Glomerular endothelial cell (primary cell): ENCODE measurements at regions not wholly inside any gene's neighbourhood (a gene's known extent, or its start where the extent isn't known, plus 50 kb on each side); places are given as distances from the start of the nearest gene placed in this dataset.
"Not testable (repeated sequence)": the region's sequence is repeated elsewhere in the genome, so short reads cannot be mapped to it uniquely, and the experiment has no call there.

Source experiments
- DNase-seq: peaks from one replicate; pipeline ENCODE4 v3.0.0-alpha.2; 2011; ENCODE audit warnings: low read depth, low spot score; ENCODE audit errors: extremely low read depth

DNA sequence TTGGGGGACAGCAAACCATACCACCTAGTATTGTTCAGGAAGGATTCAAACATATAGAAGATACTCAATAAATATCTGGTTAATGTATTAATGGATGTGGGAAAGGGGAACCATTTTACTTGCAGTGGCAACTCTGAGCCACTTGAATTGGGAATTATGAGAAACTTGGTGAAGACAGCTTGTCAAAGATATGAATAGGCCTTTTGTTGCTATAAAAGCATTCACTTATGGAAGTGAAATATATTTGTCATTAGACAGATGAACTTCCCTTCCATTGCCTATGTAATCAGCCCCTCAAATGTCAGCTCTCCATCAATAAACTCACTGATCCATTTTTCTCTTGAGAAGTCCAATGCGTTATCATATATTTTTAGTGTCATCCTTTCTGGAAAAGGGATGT lies 56.1 kb downstream of the GPR85 start:
- no peak for DNase-seq

DNA sequence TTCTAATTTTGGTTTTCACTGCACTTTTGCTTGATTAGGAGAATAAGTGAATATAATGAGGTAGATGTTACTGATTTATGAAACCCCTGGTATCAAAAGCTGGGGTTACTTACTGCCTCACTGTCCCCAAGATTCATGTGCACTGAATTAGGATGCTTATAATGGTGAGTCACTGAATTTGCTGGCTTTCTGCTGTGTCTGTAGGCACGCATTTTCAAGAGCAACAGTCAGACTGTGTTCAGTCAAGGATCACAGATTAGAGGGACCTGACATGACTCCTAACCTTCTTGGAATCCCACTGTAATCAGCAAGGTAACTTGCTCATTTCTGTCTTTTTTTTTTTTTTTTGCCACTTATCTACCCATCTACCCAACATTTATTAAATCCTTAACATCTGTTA lies 59.7 kb downstream of the GPR85 start:
- no peak for DNase-seq

DNA sequence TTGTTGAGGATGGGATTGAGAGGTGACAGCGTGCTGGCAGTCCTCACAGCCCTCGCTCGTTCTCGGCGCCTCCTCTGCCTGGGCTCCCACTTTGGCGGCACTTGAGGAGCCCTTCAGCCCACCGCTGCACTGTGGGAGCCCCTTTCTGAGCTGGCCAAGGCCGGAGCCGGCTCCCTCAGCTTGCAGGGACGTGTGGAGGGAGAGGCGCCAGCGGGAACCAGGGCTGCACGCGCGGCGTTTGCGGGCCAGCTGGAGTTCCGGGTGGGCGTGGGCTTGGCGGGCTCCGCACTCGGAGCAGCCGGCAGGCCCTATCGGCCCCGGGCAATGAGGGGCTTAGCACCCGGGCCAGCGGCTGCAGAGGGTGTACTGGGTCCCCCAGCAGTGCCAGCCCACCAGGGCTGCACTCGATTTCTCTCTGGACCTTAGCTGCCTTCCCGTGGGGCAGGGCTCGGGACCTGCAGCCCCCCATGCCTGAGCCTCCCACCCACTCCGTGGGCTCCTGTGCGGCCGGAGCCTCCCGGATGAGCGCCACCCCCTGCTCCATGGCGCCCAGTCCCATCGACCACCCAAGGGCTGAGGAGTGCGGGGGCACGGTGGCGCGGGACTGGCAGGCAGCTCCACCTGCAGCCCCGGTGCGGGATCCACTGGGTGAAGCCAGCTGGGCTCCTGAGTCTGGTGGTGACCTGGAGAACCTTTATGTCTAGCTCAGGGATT lies 69.3 kb downstream of the GPR85 start:
- DNase-seq: not testable (repeated sequence)

- peak; percentile 18 for DNase-seq
Observed at GRCh38 chr7:113015034-113015645, 71.5 kb downstream of the GPR85 start.

- DNase-seq: no peak
Observed at GRCh38 chr7:113013761-113014449, 72.7 kb downstream of the GPR85 start.

DNA sequence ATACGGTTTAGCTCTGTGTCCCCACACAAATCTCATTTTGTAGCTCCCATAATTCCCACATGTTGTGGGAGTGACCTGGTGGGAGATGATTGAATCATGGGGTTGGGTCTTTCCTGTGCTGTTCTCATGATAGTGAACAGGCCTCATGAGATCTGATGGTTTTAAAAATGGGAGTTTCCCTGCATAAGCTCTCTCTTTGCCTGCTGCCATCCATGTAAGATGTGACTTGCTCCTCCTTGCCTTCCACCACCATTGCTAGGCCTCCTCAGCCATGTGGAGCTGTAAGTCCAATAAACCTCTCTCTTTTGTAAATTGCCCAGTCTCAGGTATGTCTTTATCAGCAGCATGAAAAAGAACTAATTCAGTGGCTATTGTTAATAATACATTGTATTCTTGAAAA lies 73.8 kb downstream of the GPR85 start:
- not testable (repeated sequence) for DNase-seq

DNA sequence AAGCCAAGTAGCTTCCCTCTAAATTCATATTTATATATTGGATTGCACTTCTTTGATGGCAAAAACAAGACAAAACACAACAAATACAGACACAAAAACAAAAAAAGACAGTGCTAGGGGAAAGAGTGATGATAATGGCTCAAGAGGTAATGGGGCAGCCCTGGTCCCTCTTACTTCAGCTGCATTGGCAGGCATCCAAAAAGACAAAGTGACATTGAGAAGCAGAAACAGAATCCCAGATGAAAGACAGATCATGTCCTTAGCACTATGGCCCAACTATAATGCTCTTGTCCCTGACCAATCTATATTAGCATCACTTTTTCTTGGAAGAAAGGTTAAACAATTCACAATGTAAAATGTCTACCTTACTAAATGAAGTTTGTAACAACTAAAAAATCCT lies 76.2 kb downstream of the GPR85 start:
- DNase-seq: no peak

GRCh38 chr7:113008755-113009154 lies 77.9 kb downstream of the GPR85 start:
- no peak for DNase-seq

GRCh38 chr7:113004726-113005454 lies 81.7 kb downstream of the GPR85 start:
- DNase-seq: no peak

GRCh38 chr7:113000316-113001020 lies 86.2 kb downstream of the GPR85 start:
- no peak for DNase-seq

DNA sequence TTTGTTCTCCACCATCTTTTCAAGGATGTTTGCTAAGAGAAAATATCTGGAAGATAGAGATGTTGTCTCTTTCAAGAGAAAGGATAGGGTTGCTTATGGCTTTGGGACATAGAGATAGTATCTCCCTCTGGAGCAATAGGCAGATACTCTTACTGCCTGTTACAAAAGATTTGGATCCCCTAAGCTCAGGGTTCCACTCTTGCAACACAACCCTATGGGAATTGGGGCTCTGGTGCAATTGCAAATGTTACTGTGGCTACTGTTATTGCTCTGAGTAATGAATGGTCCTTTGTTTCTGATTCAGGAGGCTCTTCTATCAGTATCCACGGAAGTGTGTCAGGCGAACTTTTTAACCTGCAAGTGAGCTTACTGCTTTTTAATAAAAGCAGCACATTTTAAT lies 88.8 kb downstream of the GPR85 start:
- DNase-seq: no peak

- DNase-seq: no peak
Observed at GRCh38 chr7:112996331-112996871, 90.2 kb downstream of the GPR85 start.

DNA sequence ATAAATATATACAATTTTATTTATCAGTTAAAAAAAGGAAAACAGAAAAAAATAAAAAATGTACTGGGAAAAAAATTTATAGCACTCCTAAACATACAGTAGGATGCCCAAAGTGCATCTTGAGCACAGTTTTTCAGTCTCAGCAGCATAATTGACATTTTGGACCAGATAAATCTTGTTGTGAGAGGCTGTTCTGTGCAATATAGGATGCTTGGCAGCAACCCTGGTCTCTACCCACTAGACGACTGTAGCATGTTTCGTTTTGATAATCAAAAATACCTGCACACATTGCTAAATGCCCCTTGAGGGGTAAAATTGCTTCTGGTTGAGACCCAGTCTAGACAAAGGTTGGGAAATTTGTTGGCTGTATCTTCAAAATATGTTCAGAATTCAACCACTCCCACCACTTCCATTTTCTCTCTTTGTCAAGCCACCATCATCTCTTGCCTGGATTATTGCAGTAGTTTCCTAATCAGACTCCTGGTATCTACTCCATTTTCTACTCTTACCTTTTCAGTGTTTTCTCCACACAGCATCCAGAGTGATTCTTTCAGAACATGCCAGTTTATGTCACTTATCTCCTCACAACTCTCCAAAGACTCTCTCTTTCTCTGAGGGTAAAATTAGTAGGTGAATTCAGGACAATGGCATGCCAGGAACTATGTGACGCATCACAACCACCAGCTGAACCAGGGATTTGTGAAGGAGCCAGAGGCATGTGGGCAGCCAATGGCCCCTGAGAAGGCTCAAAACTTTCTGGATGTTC lies 91.4 kb downstream of the GPR85 start:
- DNase-seq: no peak

DNA sequence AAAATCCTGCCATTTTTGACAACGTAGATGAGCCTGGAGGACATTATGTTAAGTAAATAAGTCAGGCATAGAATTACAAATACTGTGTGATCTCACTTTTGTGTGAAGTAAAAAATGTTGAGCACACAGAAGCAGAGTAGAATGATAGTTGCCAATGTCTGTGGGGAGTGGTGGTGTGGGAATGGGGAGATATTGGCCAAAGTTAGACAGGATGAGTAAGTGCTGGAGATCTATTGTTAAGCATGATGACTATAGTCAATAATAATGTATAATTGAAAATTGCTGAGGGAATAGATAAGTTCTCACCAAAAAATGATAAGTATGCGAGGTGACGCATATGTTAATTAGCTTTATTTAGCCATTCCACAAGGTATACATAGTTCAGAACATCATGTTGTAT lies 92.0 kb downstream of the GPR85 start:
- DNase-seq: no peak

- DNase-seq: no peak
Observed at GRCh38 chr7:112990624-112991023, 96.0 kb downstream of the GPR85 start.

DNA sequence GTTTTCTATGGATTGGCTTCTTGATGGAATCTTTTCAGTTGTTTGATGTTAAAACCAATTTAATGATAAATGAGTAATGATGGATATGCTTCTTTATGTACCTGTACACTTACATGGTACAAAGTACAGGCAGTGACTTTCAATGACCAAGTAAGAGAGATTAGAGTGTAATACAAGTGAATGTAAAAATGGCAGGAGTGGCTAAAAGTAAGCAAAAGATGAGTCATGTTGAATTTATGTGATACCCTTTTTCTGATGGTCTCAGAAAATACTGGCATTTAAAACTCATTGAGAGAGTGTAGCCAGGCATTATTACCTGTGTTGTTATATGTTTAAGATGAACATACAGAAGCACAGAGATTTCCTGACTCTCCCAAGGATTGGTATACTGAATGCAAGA lies 97.1 kb downstream of the GPR85 start:
- DNase-seq: no peak

GRCh38 chr7:112987171-112987570 lies 99.5 kb downstream of the GPR85 start:
- no peak for DNase-seq

GRCh38 chr7:112986256-112987031 lies 100.2 kb downstream of the GPR85 start:
- no peak for DNase-seq

DNA sequence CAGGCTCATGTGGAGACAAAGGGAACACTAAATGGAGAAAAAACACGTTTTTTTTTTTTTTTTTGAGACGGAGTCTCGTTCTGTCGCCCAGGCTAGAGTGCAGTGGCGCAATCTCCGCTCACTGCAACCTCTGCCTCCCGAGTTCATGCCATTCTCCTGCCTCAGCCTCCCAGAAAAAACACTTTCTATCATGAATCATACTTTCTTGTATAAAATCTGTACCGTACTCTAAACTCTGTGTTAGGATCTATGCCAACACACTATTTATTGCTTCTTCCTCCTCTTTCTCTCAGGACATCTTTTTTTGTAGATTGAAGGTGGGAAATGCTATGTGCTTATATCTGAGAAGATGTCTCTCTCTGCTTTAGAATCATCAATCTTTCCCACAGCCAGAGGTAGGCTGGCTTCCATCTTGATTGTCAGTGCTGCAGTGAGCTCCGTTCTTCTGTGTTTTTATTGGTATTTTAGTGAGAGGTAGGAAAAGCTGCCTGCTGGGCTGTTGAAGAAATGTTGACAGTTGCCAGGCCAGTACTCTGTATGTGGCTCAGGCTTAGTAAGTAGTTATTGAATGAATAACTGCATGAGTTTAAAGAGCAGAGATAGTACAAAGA lies 101.1 kb downstream of the GPR85 start:
- no peak for DNase-seq
